Panc1 (cell line): ENCODE measurements at regions not wholly inside any gene's neighbourhood (a gene's known extent, or its start where the extent isn't known, plus 50 kb on each side); places are given as distances from the start of the nearest gene placed in this dataset.

Source experiments
- ATAC-seq: fragments of 200-7000 bp; cut with Tn5 transposase; 2 replicates; pipeline ENCODE4 v1.9.1; 2020; ENCODE audit warnings: mild to moderate bottlenecking, moderate library complexity
- BruUV-seq: library from RNA; stranded (reverse); fragments of 400-500 nt; replicated peaks from 2 replicates; lab custom pipeline; 2021; lab: Mats Ljungman, UMichigan
- CTCF ChIA-PET: fragments of 300-600 bp; sonication (Branson Sonifier 250); formaldehyde crosslinking; loops from one replicate; lab custom pipeline; 2022; ENCODE audit warnings: antibody characterized with exemption; lab: Charles Lee
- POLR2A ChIA-PET: fragments of 300-600 bp; sonication (Branson Sonifier 250); formaldehyde crosslinking; loops from one replicate; lab custom pipeline; 2022; ENCODE audit warnings: antibody characterized with exemption; lab: Charles Lee
- DNase-seq: peaks from one replicate; pipeline ENCODE4 v3.0.0-alpha.2; 2010; ENCODE audit warnings: low read depth, low spot score
- H3K27ac ChIP-seq: 2 replicates; pipeline ENCODE4 v1.5.1; 2011; ENCODE audit warnings: mild to moderate bottlenecking, low read length, inconsistent platforms
- H3K27me3 ChIP-seq: fragments of 200-500 bp; sonication (Bioruptor generic); 2 replicates; pipeline ENCODE4 v1.6.0; 2014; ENCODE audit warnings: low read length, inconsistent platforms; ENCODE audit not compliant: control insufficient read depth, insufficient read depth
- H3K36me3 ChIP-seq: fragments of 200-500 bp; sonication (Bioruptor generic); 2 replicates; pipeline ENCODE4 v1.5.1; 2014; ENCODE audit warnings: inconsistent platforms, mild to moderate bottlenecking, low read length, moderate library complexity; ENCODE audit not compliant: control insufficient read depth, insufficient read depth
- H3K4me1 ChIP-seq: 2 replicates; pipeline ENCODE4 v1.5.1; 2011; ENCODE audit warnings: inconsistent platforms, mild to moderate bottlenecking, low read length, moderate library complexity; ENCODE audit not compliant: control insufficient read depth, insufficient read depth
- H3K4me3 ChIP-seq, 2 experiments: 2 replicates each; pipeline ENCODE4 v1.5.1; 2011 to 2012; ENCODE audit warnings: low read depth in 2 of 2, low read length in 2 of 2, mild to moderate bottlenecking in 2 of 2, inconsistent platforms in 1 of 2, moderate library complexity in 1 of 2
- H3K9me3 ChIP-seq: fragments of 200-500 bp; sonication (Bioruptor generic); 2 replicates; pipeline ENCODE4 v1.5.1; 2014; ENCODE audit warnings: low read depth, mild to moderate bottlenecking, inconsistent platforms, low read length, moderate library complexity; ENCODE audit not compliant: control insufficient read depth, insufficient read depth
- CTCF ChIP-seq: fragments of 450-650 bp; IDR thresholded peaks from 2 replicates; pipeline ENCODE4 v1.5.1; 2017; ENCODE audit warnings: mild to moderate bottlenecking
- POLR2AphosphoS5 ChIP-seq: IDR thresholded peaks from 2 replicates; pipeline ENCODE4 v1.6.1; 2012; ENCODE audit warnings: mild to moderate bottlenecking, low read depth, low read length, moderate library complexity
- REST ChIP-seq, 2 experiments: IDR thresholded peaks; 2 replicates each; pipeline ENCODE4 v1.6.1; 2011 to 2012; ENCODE audit warnings: low read depth in 2 of 2, control low read depth in 1 of 2, low read length in 1 of 2, mild to moderate bottlenecking in 1 of 2, moderate library complexity in 1 of 2; ENCODE audit not compliant: insufficient read depth in 1 of 2
- SIN3A ChIP-seq: IDR thresholded peaks from 2 replicates; pipeline ENCODE4 v1.6.1; 2012; ENCODE audit warnings: low read depth, mild to moderate bottlenecking, low read length, moderate library complexity, borderline replicate concordance; ENCODE audit not compliant: insufficient read depth
- TCF7L2 ChIP-seq: IDR thresholded peaks from 2 replicates; pipeline ENCODE4 v1.6.1; 2011; ENCODE audit warnings: mild to moderate bottlenecking, low read depth, low read length, inconsistent platforms
- in situ Hi-C: cut with HindIII; loops from 2 replicates; pipeline ENCODE4 v1.10.0; 2016; ENCODE audit warnings: low sequenced_read_pairs, low pct_unique_long_range_greater_than_20kb
- intact Hi-C: fragments of 100-400 bp; cut with micrococcal nuclease; formaldehyde crosslinking; loops from one replicate; pipeline ENCODE4 v1.10.0; 2022; ENCODE audit not compliant: unreplicated experiment

- POLR2A ChIA-PET, result no interaction called here
- intact Hi-C loops, result no loop called here
- no peaks in the 10 kb centered on the region for H3K4me1 ChIP-seq
- no TSS peak for BruUV-seq
- H3K9me3 ChIP-seq, result no peaks in the 10 kb centered on the region
- no peaks in the 10 kb centered on the region for H3K27me3 ChIP-seq
- CTCF ChIA-PET, result no interaction called here
- no peak overlapping the region for H3K4me3 ChIP-seq
- no peak for ATAC-seq
- no peak overlapping the region for H3K27ac ChIP-seq
- no peaks in the 10 kb centered on the region for H3K36me3 ChIP-seq
- no peak for TF ChIP-seq SIN3A
- no peak for TF ChIP-seq REST (IDR thresholded peaks at IDR 0.05; ENCODE audit: insufficient read depth in 1 of 2, low read depth in 2 of 2, low read length in 1 of 2)
- TF ChIP-seq POLR2AphosphoS5, result no peak
- no peak for TF ChIP-seq CTCF
- TF ChIP-seq TCF7L2, result no peak
- in situ Hi-C loops, result no loop called here
- DNase-seq, result no peak
These were observed 109.6 kb upstream of the MOCS2 start for GRCh38 chr5:53219174-53219573.

DNA sequence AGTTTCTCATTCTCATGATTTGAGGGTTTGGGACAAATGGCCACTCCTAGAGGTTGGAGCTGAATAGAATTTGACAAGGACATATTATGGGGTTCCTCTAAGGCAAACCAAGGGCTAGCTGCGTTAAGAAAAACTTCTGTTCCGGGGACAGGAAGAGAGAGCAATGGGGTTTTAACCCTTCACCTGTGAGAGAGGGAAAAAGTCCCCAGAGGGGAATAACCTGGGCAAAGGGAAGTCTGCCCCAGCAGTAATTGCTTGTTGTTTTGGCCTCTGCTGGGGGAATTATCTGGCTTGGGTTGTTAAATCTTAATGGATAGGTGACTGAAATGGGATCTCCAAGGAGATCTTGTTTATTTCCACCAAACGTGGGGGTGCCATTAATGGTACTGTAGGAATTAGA lies 110.1 kb upstream of the MOCS2 start:
- Histone ChIP-seq H3K27me3 (no peaks in the 10 kb centered on the region), H3K36me3 (no peaks in the 10 kb centered on the region), H3K9me3 (no peaks in the 10 kb centered on the region), H3K4me1 (no peaks in the 10 kb centered on the region), H3K4me3 (no peak overlapping the region), H3K27ac (no peak overlapping the region)
- TF ChIP-seq POLR2AphosphoS5 (no peak), TCF7L2 (no peak), SIN3A (no peak), REST (IDR thresholded peaks at IDR 0.05; ENCODE audit: insufficient read depth in 1 of 2, low read depth in 2 of 2, low read length in 1 of 2) (no peak), CTCF (no peak)
- in situ Hi-C loops, result no loop called here
- no TSS peak for BruUV-seq
- ATAC-seq (no peak), DNase-seq (no peak)
- intact Hi-C loops, result no loop called here
- POLR2A ChIA-PET, result no interaction called here
- CTCF ChIA-PET, result no interaction called here
